ENCODE measurements at regions not wholly inside any gene's neighbourhood (a gene's known extent, or its start where the extent isn't known, plus 50 kb on each side); places are given as distances from the start of the nearest gene placed in this dataset.

DNA sequence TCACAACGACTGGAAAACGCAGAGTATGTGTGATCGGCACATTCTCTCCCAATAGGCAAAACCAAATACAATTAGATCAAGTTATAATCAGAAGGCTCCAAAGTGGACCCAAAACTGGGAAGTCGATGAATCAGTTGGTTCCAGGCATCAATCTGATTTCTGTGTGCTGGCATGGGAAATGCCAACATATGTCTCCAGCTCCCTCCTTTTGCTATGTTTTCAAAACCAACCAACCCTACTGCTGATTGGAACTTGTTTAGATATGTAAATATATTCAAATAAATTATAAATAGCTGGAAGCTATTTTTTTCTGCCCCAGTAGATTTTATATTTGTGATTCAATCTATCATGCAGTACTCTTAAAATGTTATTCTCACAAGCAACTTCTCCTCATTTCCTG is 284.2 kb downstream of the HS3ST3B1 start:
- H3K4me1 Mint-ChIP-seq (ENCODE audit: low read depth): no peaks in the 10 kb centered on the region
- no peak overlapping the region for H3K4me3 Mint-ChIP-seq
- TF ChIP-seq, protein P1, sequence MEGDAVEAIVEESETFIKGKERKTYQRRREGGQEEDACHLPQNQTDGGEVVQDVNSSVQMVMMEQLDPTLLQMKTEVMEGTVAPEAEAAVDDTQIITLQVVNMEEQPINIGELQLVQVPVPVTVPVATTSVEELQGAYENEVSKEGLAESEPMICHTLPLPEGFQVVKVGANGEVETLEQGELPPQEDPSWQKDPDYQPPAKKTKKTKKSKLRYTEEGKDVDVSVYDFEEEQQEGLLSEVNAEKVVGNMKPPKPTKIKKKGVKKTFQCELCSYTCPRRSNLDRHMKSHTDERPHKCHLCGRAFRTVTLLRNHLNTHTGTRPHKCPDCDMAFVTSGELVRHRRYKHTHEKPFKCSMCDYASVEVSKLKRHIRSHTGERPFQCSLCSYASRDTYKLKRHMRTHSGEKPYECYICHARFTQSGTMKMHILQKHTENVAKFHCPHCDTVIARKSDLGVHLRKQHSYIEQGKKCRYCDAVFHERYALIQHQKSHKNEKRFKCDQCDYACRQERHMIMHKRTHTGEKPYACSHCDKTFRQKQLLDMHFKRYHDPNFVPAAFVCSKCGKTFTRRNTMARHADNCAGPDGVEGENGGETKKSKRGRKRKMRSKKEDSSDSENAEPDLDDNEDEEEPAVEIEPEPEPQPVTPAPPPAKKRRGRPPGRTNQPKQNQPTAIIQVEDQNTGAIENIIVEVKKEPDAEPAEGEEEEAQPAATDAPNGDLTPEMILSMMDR (IDR thresholded peaks at IDR 0.05): no peak
- H3K27ac Mint-ChIP-seq: no peak overlapping the region
- H3K27me3 Mint-ChIP-seq (ENCODE audit: insufficient read depth): peaks cover 12% of the 10 kb centered on the region
- H3K36me3 Mint-ChIP-seq (ENCODE audit: low read depth): no peaks in the 10 kb centered on the region
- DNase-seq: no peak
- H3K9me3 Mint-ChIP-seq: peaks cover 10% of the 10 kb centered on the region; the same call in 1 of the 2 replicates

DNA sequence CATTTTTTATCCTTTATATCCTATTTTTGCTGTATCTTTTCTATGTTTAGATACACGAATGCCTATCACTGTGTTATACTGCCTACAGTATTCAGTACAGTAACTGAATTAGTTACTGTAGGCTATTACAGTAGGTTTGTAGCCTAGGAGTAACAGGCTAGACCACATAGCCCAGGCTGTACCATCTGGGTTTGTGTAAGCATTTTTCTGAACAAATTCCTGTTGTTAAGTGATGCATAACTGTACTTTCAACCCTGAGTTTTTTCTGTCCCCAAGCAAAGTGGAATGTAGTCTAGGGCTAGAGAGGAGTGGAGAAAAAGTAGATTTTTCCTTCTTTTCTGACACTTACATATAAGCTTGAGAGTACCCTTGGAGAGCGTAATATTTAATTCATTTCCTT is 282.1 kb downstream of the HS3ST3B1 start:
- Mint-ChIP-seq H3K36me3 (ENCODE audit: low read depth) (no peaks in the 10 kb centered on the region), H3K9me3 (peaks cover 10% of the 10 kb centered on the region; the same call in 1 of the 2 replicates), H3K27ac (no peak overlapping the region), H3K4me3 (no peak overlapping the region), H3K4me1 (ENCODE audit: low read depth) (no peaks in the 10 kb centered on the region), H3K27me3 (ENCODE audit: insufficient read depth) (peaks cover 14% of the 10 kb centered on the region)
- no peak for DNase-seq
- TF ChIP-seq, protein P1 (IDR thresholded peaks at IDR 0.05): no peak

DNA sequence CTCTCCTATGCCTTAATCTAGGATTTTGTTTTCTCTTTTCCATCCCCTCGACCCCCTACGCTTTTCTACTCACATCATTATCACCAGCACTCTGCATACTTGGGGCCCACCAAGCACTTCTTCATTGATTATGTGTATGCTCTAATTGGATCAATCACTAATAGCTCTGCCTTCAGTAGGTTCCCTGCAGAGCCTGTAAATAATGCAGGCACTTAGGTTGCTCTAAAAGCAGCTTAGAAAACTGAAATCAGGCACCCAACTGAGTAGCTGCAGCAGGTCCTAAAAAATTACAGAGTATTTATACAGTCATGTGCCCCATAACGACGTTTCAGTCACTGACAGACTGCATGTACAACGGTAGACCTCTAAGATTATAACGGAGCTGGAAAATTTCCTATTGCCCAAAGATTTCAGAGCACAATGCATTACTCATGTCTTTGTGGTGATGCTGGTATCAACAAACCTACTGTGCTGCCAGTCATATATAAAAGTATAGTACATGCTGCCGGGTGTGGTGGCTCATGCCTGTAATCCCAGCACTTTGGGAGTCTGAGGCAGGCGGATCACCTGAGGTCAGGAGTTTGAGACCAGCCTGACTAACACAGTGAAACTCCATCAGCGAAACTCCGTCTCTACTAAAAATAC is 280.4 kb downstream of the HS3ST3B1 start:
- Mint-ChIP-seq H3K9me3 (peaks cover 10% of the 10 kb centered on the region; the same call in 1 of the 2 replicates), H3K27ac (no peak overlapping the region), H3K4me1 (ENCODE audit: low read depth) (no peaks in the 10 kb centered on the region), H3K4me3 (no peak overlapping the region), H3K27me3 (ENCODE audit: insufficient read depth) (peaks cover 14% of the 10 kb centered on the region), H3K36me3 (ENCODE audit: low read depth) (no peaks in the 10 kb centered on the region)
- TF ChIP-seq, protein P1 (IDR thresholded peaks at IDR 0.05): no peak
- DNase-seq: no peak

DNA sequence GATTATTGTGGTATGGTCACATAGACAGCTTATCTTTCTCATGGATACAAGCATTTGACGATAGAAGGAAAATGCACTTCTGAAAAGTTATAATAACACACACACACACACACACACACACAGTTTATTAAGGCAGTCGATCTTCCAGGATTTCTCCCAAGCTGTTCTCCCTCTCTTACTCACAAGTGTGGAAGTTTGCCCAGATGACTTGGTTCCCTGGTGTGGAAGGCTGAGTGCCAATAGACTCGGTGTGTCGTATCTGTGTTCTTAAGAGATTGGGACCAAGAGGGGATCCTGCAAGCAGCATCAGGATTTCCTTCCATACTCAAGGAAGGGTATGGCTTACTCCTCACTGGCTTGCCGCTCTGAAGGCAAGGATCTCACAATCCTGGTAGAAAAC is 279.6 kb downstream of the HS3ST3B1 start:
- TF ChIP-seq, protein P1 (IDR thresholded peaks at IDR 0.05): no peak
- Mint-ChIP-seq H3K27me3 (ENCODE audit: insufficient read depth) (peaks cover 14% of the 10 kb centered on the region), H3K4me1 (ENCODE audit: low read depth) (no peaks in the 10 kb centered on the region), H3K36me3 (ENCODE audit: low read depth) (no peaks in the 10 kb centered on the region), H3K27ac (no peak overlapping the region), H3K4me3 (no peak overlapping the region), H3K9me3 (peaks cover 10% of the 10 kb centered on the region; the same call in 1 of the 2 replicates)
- no peak for DNase-seq

DNA sequence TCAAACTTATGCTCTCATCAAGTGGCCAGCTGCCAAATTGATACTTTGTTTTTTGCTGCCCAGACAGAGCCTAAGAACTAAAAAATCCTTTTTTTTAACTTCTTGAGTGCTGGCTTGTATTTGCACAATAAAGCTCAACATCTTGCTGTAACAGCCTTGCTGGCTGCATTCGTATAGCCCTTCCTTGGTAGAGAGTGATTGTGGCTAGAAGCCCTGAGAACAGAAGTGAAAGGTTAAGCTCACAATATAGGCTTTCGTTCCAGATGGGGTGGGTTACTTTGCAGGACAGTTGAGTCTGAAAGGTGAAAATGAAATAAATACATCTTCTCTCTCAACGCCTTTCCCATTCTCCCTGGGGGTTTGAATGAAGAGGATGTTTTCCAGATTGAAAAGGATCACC is 278.8 kb downstream of the HS3ST3B1 start:
- DNase-seq: no peak
- H3K4me1 Mint-ChIP-seq (ENCODE audit: low read depth): no peaks in the 10 kb centered on the region

More for the DNA sequence above, 278.8 kb downstream of the HS3ST3B1 start:
- TF ChIP-seq, protein P1 (IDR thresholded peaks at IDR 0.05): no peak
- Mint-ChIP-seq H3K36me3 (ENCODE audit: low read depth) (no peaks in the 10 kb centered on the region), H3K27ac (no peak overlapping the region), H3K27me3 (ENCODE audit: insufficient read depth) (peaks cover 16% of the 10 kb centered on the region), H3K4me3 (no peak overlapping the region), H3K9me3 (peaks cover 9% of the 10 kb centered on the region; the same call in 1 of the 2 replicates)
